IMR-90 (cell line): ENCODE measurements at regions not wholly inside any gene's neighbourhood (a gene's known extent, or its start where the extent isn't known, plus 50 kb on each side); places are given as distances from the start of the nearest gene placed in this dataset.

Experiments used
- ATAC-seq: fragments of 200-7000 bp; cut with Tn5 transposase; 2 replicates; pipeline ENCODE4 v1.9.1; 2020; ENCODE audit warnings: low read depth, mild to moderate bottlenecking, moderate library complexity
- BruUV-seq: library from RNA; stranded (reverse); fragments of 400-500 nt; replicated peaks from 2 replicates; lab custom pipeline; 2021; lab: Mats Ljungman, UMichigan
- CTCF ChIA-PET: fragments of 300-600 bp; formaldehyde crosslinking; extraction: SDS; loops from one replicate; lab custom pipeline; 2021; ENCODE audit warnings: antibody characterized with exemption; lab: Yijun Ruan, JAX
- POLR2A ChIA-PET: fragments of 300-600 bp; sonication (Branson Sonifier 250); formaldehyde crosslinking; loops from one replicate; lab custom pipeline; 2022; ENCODE audit warnings: antibody characterized with exemption; ENCODE audit not compliant: unreplicated experiment; lab: Charles Lee
- DNase-seq: peaks from one replicate; pipeline ENCODE4 v3.0.0; 2013
- H2AFZ ChIP-seq: replicated peaks from 2 replicates; pipeline ENCODE3; 2013; ENCODE audit warnings: low read length, mild to moderate bottlenecking; ENCODE audit not compliant: poor library complexity
- H2AK5ac ChIP-seq: 2 replicates; pipeline ENCODE4 v1.6.1; 2013; ENCODE audit warnings: low read depth, low read length, inconsistent platforms
- H2AK9ac ChIP-seq: replicated peaks from 2 replicates; pipeline ENCODE3; 2013; ENCODE audit warnings: mild to moderate bottlenecking, low read depth, low read length, moderate library complexity; ENCODE audit not compliant: poor library complexity
- H2BK120ac ChIP-seq: 2 replicates; pipeline ENCODE4 v1.6.1; 2013; ENCODE audit warnings: low read depth, low read length, inconsistent platforms
- H2BK15ac ChIP-seq: 3 replicates; pipeline ENCODE4 v1.6.1; 2013; ENCODE audit warnings: low read depth, low read length, inconsistent platforms
- H2BK20ac ChIP-seq: 2 replicates; pipeline ENCODE4 v1.6.1; 2013; ENCODE audit warnings: low read depth, mild to moderate bottlenecking, inconsistent platforms, low read length, moderate library complexity
- H2BK5ac ChIP-seq: 2 replicates; pipeline ENCODE4 v1.6.1; 2013; ENCODE audit warnings: mild to moderate bottlenecking, low read depth, low read length, inconsistent platforms; ENCODE audit not compliant: poor library complexity, severe bottlenecking
- H3K14ac ChIP-seq: replicated peaks from 2 replicates; pipeline ENCODE4 v1.6.1; 2013; ENCODE audit warnings: low read depth, low read length, inconsistent platforms
- H3K18ac ChIP-seq: 2 replicates; pipeline ENCODE4 v1.6.1; 2013; ENCODE audit warnings: low read depth, low read length, control low read depth
- H3K23ac ChIP-seq: 2 replicates; pipeline ENCODE4 v1.6.1; 2013; ENCODE audit warnings: low read depth, low read length, inconsistent platforms
- H3K27ac ChIP-seq: 2 replicates; pipeline ENCODE4 v1.5.1; 2013; ENCODE audit warnings: mild to moderate bottlenecking, control low read depth, low read length; ENCODE audit not compliant: insufficient read depth
- H3K27me3 ChIP-seq: 2 replicates; pipeline ENCODE4 v1.6.1; 2013; ENCODE audit warnings: low read length; ENCODE audit not compliant: control insufficient read depth, insufficient read depth
- H3K36me3 ChIP-seq: 2 replicates; pipeline ENCODE4 v1.6.1; 2013; ENCODE audit warnings: low read length, mixed read lengths; ENCODE audit not compliant: control insufficient read depth, insufficient read depth
- H3K4ac ChIP-seq: 2 replicates; pipeline ENCODE4 v1.6.1; 2013; ENCODE audit warnings: low read depth, low read length, inconsistent platforms
- H3K4me1 ChIP-seq: 2 replicates; pipeline ENCODE4 v1.6.1; 2013; ENCODE audit warnings: low read length, mixed read lengths; ENCODE audit not compliant: control insufficient read depth, insufficient read depth
- H3K4me2 ChIP-seq: 2 replicates; pipeline ENCODE4 v1.6.1; 2013; ENCODE audit warnings: low read depth, mild to moderate bottlenecking, control low read depth, low read length, moderate library complexity
- H3K4me3 ChIP-seq: 2 replicates; pipeline ENCODE4 v1.5.1; 2013; ENCODE audit warnings: low read depth, mild to moderate bottlenecking, control low read depth, low read length, moderate library complexity; ENCODE audit not compliant: insufficient read depth
- H3K56ac ChIP-seq: 2 replicates; pipeline ENCODE4 v1.6.1; 2013; ENCODE audit warnings: low read length, inconsistent platforms; ENCODE audit not compliant: insufficient read depth; ENCODE audit errors: extremely low read depth
- H3K79me1 ChIP-seq, 2 experiments: 2 replicates each; pipeline ENCODE4 v1.6.1; 2013; ENCODE audit warnings: low read length in 2 of 2, inconsistent platforms in 1 of 2, low read depth in 1 of 2
- H3K9ac ChIP-seq: 2 replicates; pipeline ENCODE4 v1.6.1; 2013; ENCODE audit warnings: low read depth, low read length, control low read depth
- H3K9me1 ChIP-seq: 2 replicates; pipeline ENCODE4 v1.6.1; 2013; ENCODE audit warnings: low read length, inconsistent platforms; ENCODE audit not compliant: insufficient read depth
- H3K9me3 ChIP-seq: 2 replicates; pipeline ENCODE4 v1.6.1; 2013; ENCODE audit warnings: low read length; ENCODE audit not compliant: control insufficient read depth, insufficient read depth
- H4K20me1 ChIP-seq: 2 replicates; pipeline ENCODE4 v1.6.1; 2013; ENCODE audit warnings: low read length, inconsistent platforms; ENCODE audit not compliant: insufficient read depth
- H4K5ac ChIP-seq: 2 replicates; pipeline ENCODE4 v1.6.1; 2013; ENCODE audit warnings: mild to moderate bottlenecking, low read depth, low read length, control low read depth
- H4K8ac ChIP-seq, 2 experiments: 2 replicates each; pipeline ENCODE4 v1.6.1; 2013; ENCODE audit warnings: low read depth in 2 of 2, low read length in 2 of 2, control low read depth in 1 of 2, inconsistent platforms in 1 of 2
- H4K91ac ChIP-seq: 2 replicates; pipeline ENCODE4 v1.6.1; 2013; ENCODE audit warnings: low read depth, low read length, inconsistent platforms; ENCODE audit not compliant: insufficient read depth
- CEBPB ChIP-seq: IDR thresholded peaks from 2 replicates; pipeline ENCODE4 v1.6.1; 2012; ENCODE audit warnings: low read depth, low read length, improper control_type of control experiment
- CHD1 ChIP-seq: IDR thresholded peaks from 2 replicates; pipeline ENCODE4 v1.6.1; 2012; ENCODE audit warnings: low read depth, low read length, improper control_type of control experiment
- ELK1 ChIP-seq: fragments of 150-350 bp; IDR thresholded peaks from 2 replicates; pipeline ENCODE4 v1.6.1; 2016; ENCODE audit warnings: low read depth, mild to moderate bottlenecking, low read length, moderate library complexity, borderline replicate concordance
- FOS ChIP-seq: fragments of 150-350 bp; IDR thresholded peaks from 2 replicates; pipeline ENCODE4 v1.6.1; 2016; ENCODE audit warnings: low read depth, low read length
- MAFK ChIP-seq: IDR thresholded peaks from 2 replicates; pipeline ENCODE4 v1.6.1; 2012; ENCODE audit warnings: low read depth, low read length, improper control_type of control experiment
- MAZ ChIP-seq: IDR thresholded peaks from 2 replicates; pipeline ENCODE4 v1.6.1; 2012; ENCODE audit warnings: low read depth, mild to moderate bottlenecking, low read length, improper control_type of control experiment, moderate library complexity, borderline replicate concordance
- MXI1 ChIP-seq: IDR thresholded peaks from 2 replicates; pipeline ENCODE4 v1.6.1; 2012; ENCODE audit warnings: low read depth, mild to moderate bottlenecking, low read length, moderate library complexity, borderline replicate concordance
- NFE2L2 ChIP-seq: fragments of 150-350 bp; IDR thresholded peaks from 2 replicates; pipeline ENCODE4 v1.6.1; 2016; ENCODE audit warnings: low read depth, mild to moderate bottlenecking, low read length
- POLR2A ChIP-seq: IDR thresholded peaks from 2 replicates; pipeline ENCODE4 v1.6.1; 2012; ENCODE audit warnings: mild to moderate bottlenecking, low read depth, low read length
- RAD21 ChIP-seq: IDR thresholded peaks from 2 replicates; pipeline ENCODE4 v1.6.1; 2012; ENCODE audit warnings: low read length, improper control_type of control experiment
- RCOR1 ChIP-seq: IDR thresholded peaks from 2 replicates; pipeline ENCODE4 v1.6.1; 2012; ENCODE audit warnings: mild to moderate bottlenecking, low read length, improper control_type of control experiment; ENCODE audit not compliant: insufficient replicate concordance
- SMC3 ChIP-seq: fragments of 150-350 bp; IDR thresholded peaks from 2 replicates; pipeline ENCODE4 v1.6.1; 2016; ENCODE audit warnings: low read depth, mild to moderate bottlenecking, antibody characterized with exemption, low read length, moderate library complexity
- WGBS, 2 experiments: methylation state at CpG; one replicate each; pipeline versions ENCODE4 v1.1.5 to v1.1.7; 2013; ENCODE audit warnings: missing lambda C conversion rate in 2 of 2; ENCODE audit not compliant: insufficient read length in 1 of 2; ENCODE audit errors: extremely low coverage in 2 of 2; 5-methylcytosine and 5-hydroxymethylcytosine counted together
- dilution Hi-C: fragments of 300-500 bp; cut with HindIII; formaldehyde crosslinking; loops from one replicate; pipeline ENCODE4 v1.14.3; 2018; ENCODE audit warnings: low sequenced_read_pairs; ENCODE audit not compliant: unreplicated experiment
- in situ Hi-C: fragments of 300-500 bp; cut with MboI; formaldehyde crosslinking; loops from 3 replicates; pipeline ENCODE4 v1.14.3; 2019; ENCODE audit warnings: low sequenced_read_pairs, inconsistent platforms, mixed read lengths
- intact Hi-C: fragments of 100-400 bp; cut with micrococcal nuclease; formaldehyde crosslinking; loops from 2 replicates; pipeline ENCODE4 v1.10.0; 2022
- TF ChIP-seq, protein P1 (sequence below): conservative IDR thresholded peaks from 2 replicates; pipeline ENCODE4 v1.5.1; 2012; ENCODE audit warnings: mild to moderate bottlenecking, low read depth, low read length, improper control_type of control experiment

DNA sequence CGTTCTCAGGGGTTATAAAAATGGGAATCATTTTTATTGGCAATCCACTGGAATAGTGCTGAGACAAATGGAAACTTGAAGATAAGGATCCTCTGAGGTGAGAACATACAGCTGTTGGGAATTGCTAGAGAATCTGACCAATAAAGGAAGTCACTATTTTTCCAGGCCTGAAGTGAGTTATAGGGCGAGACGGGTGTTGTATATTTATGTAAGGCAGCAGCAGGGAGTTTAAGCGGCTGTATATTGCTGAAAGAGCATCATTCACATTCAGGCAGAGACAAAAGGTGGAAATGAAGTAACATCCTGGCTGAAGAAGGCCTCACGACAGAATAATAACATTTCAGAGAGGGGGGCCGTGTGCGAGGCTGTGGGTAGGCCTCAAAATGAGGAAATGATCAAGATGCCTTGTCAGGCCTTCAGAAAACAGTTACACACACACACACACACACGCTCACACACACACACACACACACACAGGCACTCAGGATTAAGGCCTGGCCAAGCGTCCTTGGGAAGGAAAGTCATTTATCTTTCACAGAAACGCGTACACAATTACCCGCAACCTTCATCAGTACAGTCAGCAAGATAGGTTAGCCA lies 964.9 kb upstream of the NR2F2 start (continued):
- no peak for TF ChIP-seq RAD21

DNA sequence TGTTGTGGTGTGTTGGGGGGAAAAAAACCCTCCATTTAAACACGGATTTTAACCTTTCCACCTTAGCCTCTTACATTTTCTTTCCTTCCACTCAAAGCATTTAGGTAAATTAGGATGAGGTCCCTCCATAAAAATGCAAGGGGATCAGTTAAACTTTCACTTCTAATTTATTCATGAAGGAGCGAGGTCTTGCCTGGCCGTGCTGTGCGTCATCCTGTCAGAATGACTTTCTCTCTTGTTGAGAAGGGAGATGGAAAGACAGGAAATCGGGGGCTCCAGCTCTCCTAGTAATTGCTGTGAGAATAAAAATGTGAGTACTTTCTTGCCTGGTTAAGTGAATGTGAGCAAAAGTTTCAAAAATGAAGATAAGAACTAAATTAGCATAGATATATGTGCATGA lies 962.3 kb upstream of the NR2F2 start:
- POLR2A ChIA-PET = no interaction called here

More for the DNA sequence above, 962.3 kb upstream of the NR2F2 start:
- Histone ChIP-seq H4K8ac (no peak overlapping the region), H3K4me2 (no peak overlapping the region), H3K27ac (no peak overlapping the region), H3K4me3 (no peak overlapping the region), H2AK5ac (no peak overlapping the region), H2BK15ac (no peak overlapping the region), H3K9ac (no peak overlapping the region), H3K27me3 (no peaks in the 10 kb centered on the region), H3K56ac (no peak overlapping the region), H3K14ac (no peak overlapping the region), H2BK20ac (no peak overlapping the region), H2AFZ (no peak overlapping the region), H3K9me1 (no peaks in the 10 kb centered on the region; the same call in 1 of the 2 replicates), H4K91ac (no peak overlapping the region), H3K79me1 (no peaks in the 10 kb centered on the region), H4K20me1 (no peaks in the 10 kb centered on the region), H3K9me3 (no peaks in the 10 kb centered on the region), H3K36me3 (no peaks in the 10 kb centered on the region), H2BK120ac (no peak overlapping the region), H4K5ac (no peak overlapping the region), H3K4ac (no peak overlapping the region), H3K4me1 (peaks cover 2% of the 10 kb centered on the region), H3K23ac (no peak overlapping the region), H2AK9ac (no peak overlapping the region), H2BK5ac (no peak overlapping the region), H3K18ac (no peak overlapping the region)
- DNase-seq (no peak), ATAC-seq (no peak)
- TF ChIP-seq FOS (no peak), SMC3 (no peak), NFE2L2 (no peak), CEBPB (no peak), RAD21 (no peak), MAZ (no peak), CHD1 (no peak), MAFK (no peak), MXI1 (no peak), RCOR1 (no peak), ELK1 (no peak), POLR2A (no peak)
- TF ChIP-seq, protein P1, sequence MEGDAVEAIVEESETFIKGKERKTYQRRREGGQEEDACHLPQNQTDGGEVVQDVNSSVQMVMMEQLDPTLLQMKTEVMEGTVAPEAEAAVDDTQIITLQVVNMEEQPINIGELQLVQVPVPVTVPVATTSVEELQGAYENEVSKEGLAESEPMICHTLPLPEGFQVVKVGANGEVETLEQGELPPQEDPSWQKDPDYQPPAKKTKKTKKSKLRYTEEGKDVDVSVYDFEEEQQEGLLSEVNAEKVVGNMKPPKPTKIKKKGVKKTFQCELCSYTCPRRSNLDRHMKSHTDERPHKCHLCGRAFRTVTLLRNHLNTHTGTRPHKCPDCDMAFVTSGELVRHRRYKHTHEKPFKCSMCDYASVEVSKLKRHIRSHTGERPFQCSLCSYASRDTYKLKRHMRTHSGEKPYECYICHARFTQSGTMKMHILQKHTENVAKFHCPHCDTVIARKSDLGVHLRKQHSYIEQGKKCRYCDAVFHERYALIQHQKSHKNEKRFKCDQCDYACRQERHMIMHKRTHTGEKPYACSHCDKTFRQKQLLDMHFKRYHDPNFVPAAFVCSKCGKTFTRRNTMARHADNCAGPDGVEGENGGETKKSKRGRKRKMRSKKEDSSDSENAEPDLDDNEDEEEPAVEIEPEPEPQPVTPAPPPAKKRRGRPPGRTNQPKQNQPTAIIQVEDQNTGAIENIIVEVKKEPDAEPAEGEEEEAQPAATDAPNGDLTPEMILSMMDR = no peak
- WGBS, 2 experiments = 50% methylated on average over 1 of the region's 5 CpGs; no CpG with 5 or more reads in 1 of the 2 experiments
- intact Hi-C loops = no loop called here
- in situ Hi-C loops = no loop called here
- CTCF ChIA-PET = no interaction called here
- dilution Hi-C loops = no loop called here
- BruUV-seq = no TSS peak
